ENCODE measurements at regions not wholly inside any gene's neighbourhood (a gene's known extent, or its start where the extent isn't known, plus 50 kb on each side); places are given as distances from the start of the nearest gene placed in this dataset.

DNA sequence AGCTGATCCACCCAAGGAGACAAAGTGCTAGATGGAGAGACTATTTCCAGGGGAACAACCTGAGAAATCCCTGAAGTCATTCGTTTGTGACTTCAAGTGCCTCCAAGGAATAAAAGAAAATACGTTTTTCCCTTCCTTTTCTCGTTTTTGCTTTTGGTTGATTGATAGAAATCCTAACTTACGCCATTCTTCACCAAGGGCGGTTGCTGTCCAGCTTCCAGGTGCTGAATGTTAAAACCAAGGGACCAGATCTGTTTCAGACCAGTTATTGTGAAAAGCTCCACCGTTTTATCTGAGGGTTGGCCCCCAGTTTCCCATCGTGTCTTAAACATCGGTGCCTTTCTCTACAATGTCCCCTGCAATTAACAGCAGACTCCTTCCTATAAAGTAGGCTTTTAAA lies 600.7 kb upstream of the SGCD start:
- H3K4me2 ChIP-seq (ENCODE audit: low read depth, low read length): no peak overlapping the region
- DNase-seq: no peak
- TF ChIP-seq EZH2 (optimal IDR thresholded peaks at IDR 0.05; ENCODE audit: low read depth, low read length): no peak
- no peak for TF ChIP-seq EZH2phosphoT487 (IDR thresholded peaks at IDR 0.05; ENCODE audit: low read length)
- TF ChIP-seq, protein P1, sequence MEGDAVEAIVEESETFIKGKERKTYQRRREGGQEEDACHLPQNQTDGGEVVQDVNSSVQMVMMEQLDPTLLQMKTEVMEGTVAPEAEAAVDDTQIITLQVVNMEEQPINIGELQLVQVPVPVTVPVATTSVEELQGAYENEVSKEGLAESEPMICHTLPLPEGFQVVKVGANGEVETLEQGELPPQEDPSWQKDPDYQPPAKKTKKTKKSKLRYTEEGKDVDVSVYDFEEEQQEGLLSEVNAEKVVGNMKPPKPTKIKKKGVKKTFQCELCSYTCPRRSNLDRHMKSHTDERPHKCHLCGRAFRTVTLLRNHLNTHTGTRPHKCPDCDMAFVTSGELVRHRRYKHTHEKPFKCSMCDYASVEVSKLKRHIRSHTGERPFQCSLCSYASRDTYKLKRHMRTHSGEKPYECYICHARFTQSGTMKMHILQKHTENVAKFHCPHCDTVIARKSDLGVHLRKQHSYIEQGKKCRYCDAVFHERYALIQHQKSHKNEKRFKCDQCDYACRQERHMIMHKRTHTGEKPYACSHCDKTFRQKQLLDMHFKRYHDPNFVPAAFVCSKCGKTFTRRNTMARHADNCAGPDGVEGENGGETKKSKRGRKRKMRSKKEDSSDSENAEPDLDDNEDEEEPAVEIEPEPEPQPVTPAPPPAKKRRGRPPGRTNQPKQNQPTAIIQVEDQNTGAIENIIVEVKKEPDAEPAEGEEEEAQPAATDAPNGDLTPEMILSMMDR (IDR thresholded peaks at IDR 0.05; ENCODE audit: low read length): no peak
- no peaks in the 10 kb centered on the region for H3K4me1 ChIP-seq (ENCODE audit: low read length)
- no peak overlapping the region for H2AFZ ChIP-seq (ENCODE audit: low read length)
- no peaks in the 10 kb centered on the region for H3K9me3 ChIP-seq (replicated peaks; ENCODE audit: insufficient read depth, low read length)
- H3F3A ChIP-seq (ENCODE audit: insufficient read depth, low read length): no peaks in the 10 kb centered on the region
- no peak overlapping the region for H3K27ac ChIP-seq (ENCODE audit: low read length)
- H3K79me2 ChIP-seq (ENCODE audit: low read length): no peaks in the 10 kb centered on the region
- H3K27me3 ChIP-seq (replicated peaks; ENCODE audit: insufficient read depth, low read length): no peaks in the 10 kb centered on the region
- H3K4me3 ChIP-seq (ENCODE audit: low read length): no peak overlapping the region
- H3K9ac ChIP-seq (ENCODE audit: low read length): no peak overlapping the region
- no peaks in the 10 kb centered on the region for H3K9me2 ChIP-seq (replicated peaks; ENCODE audit: insufficient read depth, low read length)
- no peaks in the 10 kb centered on the region for H3K36me3 ChIP-seq (replicated peaks; ENCODE audit: insufficient read depth, low read length)
- H4K20me1 ChIP-seq (ENCODE audit: insufficient read depth, low read length): no peaks in the 10 kb centered on the region

DNA sequence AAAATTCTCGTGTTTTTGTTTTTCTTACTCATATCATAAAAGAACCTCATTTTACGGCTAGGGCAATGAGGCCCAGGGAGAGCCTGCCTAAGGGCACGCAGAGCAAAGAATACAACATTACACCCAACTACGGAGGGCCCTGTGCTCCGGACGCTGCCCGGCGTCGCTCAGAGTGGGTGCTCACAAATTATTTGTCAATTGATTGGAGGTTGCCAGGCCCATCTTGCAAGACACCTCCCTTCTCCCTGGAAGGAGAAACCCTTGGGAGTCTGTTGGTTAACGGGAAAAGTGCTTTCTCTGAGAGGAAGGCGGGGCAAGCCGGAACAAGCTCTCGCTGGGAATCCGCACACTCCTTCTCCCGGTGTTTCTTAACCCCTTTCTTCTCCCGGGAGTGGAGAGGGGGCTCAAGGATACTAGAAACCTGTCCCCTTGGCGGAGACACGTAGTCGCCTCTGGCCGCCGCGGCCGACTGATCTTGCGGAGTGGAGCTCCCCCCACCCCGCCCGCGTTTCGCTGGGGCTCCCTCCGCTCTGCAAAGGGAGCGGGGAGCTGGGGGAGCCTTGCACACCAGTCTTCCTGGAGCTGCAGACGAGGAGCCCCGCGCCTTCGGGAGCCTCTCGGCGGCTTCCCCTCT lies 599.3 kb upstream of the SGCD start:
- Histone ChIP-seq H3K9me3 (replicated peaks; ENCODE audit: insufficient read depth, low read length) (no peaks in the 10 kb centered on the region), H4K20me1 (ENCODE audit: insufficient read depth, low read length) (no peaks in the 10 kb centered on the region), H3K9me2 (replicated peaks; ENCODE audit: insufficient read depth, low read length) (no peaks in the 10 kb centered on the region), H3K27me3 (replicated peaks; ENCODE audit: insufficient read depth, low read length) (no peaks in the 10 kb centered on the region), H3K27ac (ENCODE audit: low read length) (no peak overlapping the region), H3K4me2 (ENCODE audit: low read depth, low read length) (no peak overlapping the region), H2AFZ (ENCODE audit: low read length) (no peak overlapping the region), H3K9ac (ENCODE audit: low read length) (no peak overlapping the region), H3F3A (ENCODE audit: insufficient read depth, low read length) (no peaks in the 10 kb centered on the region), H3K79me2 (ENCODE audit: low read length) (no peaks in the 10 kb centered on the region), H3K4me3 (ENCODE audit: low read length) (no peak overlapping the region), H3K4me1 (ENCODE audit: low read length) (no peaks in the 10 kb centered on the region), H3K36me3 (replicated peaks; ENCODE audit: insufficient read depth, low read length) (no peaks in the 10 kb centered on the region)
- DNase-seq: no peak
- no peak for TF ChIP-seq EZH2 (optimal IDR thresholded peaks at IDR 0.05; ENCODE audit: low read depth, low read length)
- no peak for TF ChIP-seq EZH2phosphoT487 (IDR thresholded peaks at IDR 0.05; ENCODE audit: low read length)
- TF ChIP-seq, protein P1 (IDR thresholded peaks at IDR 0.05; ENCODE audit: low read length): no peak

DNA sequence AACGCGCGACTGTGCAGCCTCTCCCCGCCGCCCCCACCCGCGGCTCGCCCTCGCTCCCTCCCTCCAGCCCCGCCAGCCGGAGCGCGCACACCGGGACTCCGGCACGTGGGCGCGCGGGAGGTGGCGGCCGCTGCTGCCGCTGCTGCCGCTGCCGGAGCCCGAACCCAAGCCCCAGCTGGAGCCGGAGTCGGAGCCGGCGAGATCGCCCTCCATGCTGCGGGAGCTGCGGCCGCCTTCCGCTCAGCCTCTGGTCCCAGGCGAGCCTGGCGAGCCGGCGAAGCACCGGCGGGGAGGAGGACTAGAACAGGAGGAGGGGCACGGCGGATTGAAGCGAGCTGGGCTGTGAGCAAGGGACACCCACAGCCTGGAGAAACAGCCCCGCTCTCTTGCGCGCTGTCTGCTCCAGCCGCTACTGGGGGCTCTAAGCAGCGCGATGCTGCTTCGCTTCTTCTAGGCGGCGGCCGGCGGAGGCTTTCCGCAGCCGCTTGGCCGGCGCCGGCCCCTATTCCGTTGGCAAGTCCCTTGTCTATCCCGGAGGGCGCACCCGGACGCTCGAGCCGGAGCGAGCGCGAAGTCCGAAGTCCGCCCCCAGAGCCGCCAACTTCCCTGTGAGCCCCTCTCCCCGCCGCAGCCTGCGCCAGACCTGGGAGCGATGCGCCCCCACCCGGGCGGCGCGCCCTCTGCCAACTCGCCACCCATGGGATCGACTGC lies 598.7 kb upstream of the SGCD start:
- TF ChIP-seq EZH2phosphoT487 (IDR thresholded peaks at IDR 0.05; ENCODE audit: low read length): no peak
- TF ChIP-seq, protein P1 (IDR thresholded peaks at IDR 0.05; ENCODE audit: low read length): no peak
- no peak for TF ChIP-seq EZH2 (optimal IDR thresholded peaks at IDR 0.05; ENCODE audit: low read depth, low read length)
- Histone ChIP-seq H3K79me2 (ENCODE audit: low read length) (no peaks in the 10 kb centered on the region), H3K9me2 (replicated peaks; ENCODE audit: insufficient read depth, low read length) (no peaks in the 10 kb centered on the region), H3K27me3 (replicated peaks; ENCODE audit: insufficient read depth, low read length) (no peaks in the 10 kb centered on the region), H2AFZ (ENCODE audit: low read length) (no peak overlapping the region), H3K4me3 (ENCODE audit: low read length) (no peak overlapping the region), H3K4me2 (ENCODE audit: low read depth, low read length) (no peak overlapping the region), H3K9me3 (replicated peaks; ENCODE audit: insufficient read depth, low read length) (no peaks in the 10 kb centered on the region), H3F3A (ENCODE audit: insufficient read depth, low read length) (no peaks in the 10 kb centered on the region), H3K36me3 (replicated peaks; ENCODE audit: insufficient read depth, low read length) (no peaks in the 10 kb centered on the region), H3K4me1 (ENCODE audit: low read length) (no peaks in the 10 kb centered on the region), H3K9ac (ENCODE audit: low read length) (no peak overlapping the region), H4K20me1 (ENCODE audit: insufficient read depth, low read length) (no peaks in the 10 kb centered on the region), H3K27ac (ENCODE audit: low read length) (no peak overlapping the region)
- no peak for DNase-seq

Data from MM.1S (cell line).